GM12878 (cell line): ENCODE measurements at regions not wholly inside any gene's neighbourhood (a gene's known extent, or its start where the extent isn't known, plus 50 kb on each side); places are given as distances from the start of the nearest gene placed in this dataset.

ENCODE experiments used
- ATAC-seq: fragments of 200-7000 bp; cut with Tn5 transposase; 3 replicates; pipeline ENCODE4 v1.9.1; 2020; ENCODE audit warnings: mild to moderate bottlenecking, moderate library complexity
- BruUV-seq: library from RNA; stranded (reverse); fragments of 400-500 nt; replicated peaks from 2 replicates; lab custom pipeline; 2021; lab: Mats Ljungman, UMichigan
- CTCF ChIA-PET: fragments of 300-600 bp; sonication (Branson Sonifier 250); formaldehyde crosslinking; extraction: SDS; loops from one replicate; lab custom pipeline; 2021; ENCODE audit warnings: inconsistent platforms; lab: Yijun Ruan, JAX
- POLR2A ChIA-PET: fragments of 350-600 bp; formaldehyde crosslinking; extraction: SDS; loops from one replicate; lab custom pipeline; 2021; ENCODE audit warnings: inconsistent platforms; lab: Charles Lee
- RAD21 ChIA-PET: fragments of 300-600 bp; sonication (Branson Sonifier 250); formaldehyde crosslinking; loops from one replicate; lab custom pipeline; 2023; ENCODE audit warnings: antibody characterized with exemption; ENCODE audit not compliant: unreplicated experiment; lab: Charles Lee
- SMC1A ChIA-PET: fragments of 300-600 bp; sonication (Branson Sonifier 250); formaldehyde crosslinking; loops from one replicate; lab custom pipeline; 2023; ENCODE audit not compliant: unreplicated experiment, uncharacterized antibody; lab: Charles Lee
- DNase-seq: peaks from one replicate; pipeline ENCODE4 v3.0.0-alpha.2; 2011; ENCODE audit warnings: low read depth, low spot score
- FAIRE-seq: peaks from 3 replicates; lab custom pipeline; 2011; peaks lifted over from hg19 to GRCh38; lab: Jason Lieb, UNC
- H2AFZ ChIP-seq: 2 replicates; pipeline ENCODE4 v1.6.0; 2011; ENCODE audit warnings: low read depth, low read length, control low read depth; ENCODE audit not compliant: control insufficient read depth
- H3K27ac ChIP-seq: 2 replicates; pipeline ENCODE4 v1.5.1; 2011; ENCODE audit warnings: control low read depth; ENCODE audit not compliant: control insufficient read depth, insufficient read depth
- H3K27me3 ChIP-seq, 2 experiments: replicated peaks in 1 of 2; 2 replicates each; pipeline versions ENCODE4 v1.6.0 to v1.6.1; 2011; ENCODE audit warnings: low read length in 1 of 2; ENCODE audit not compliant: control insufficient read depth in 2 of 2, insufficient read depth in 2 of 2
- H3K36me3 ChIP-seq, 2 experiments: 2 replicates each; pipeline ENCODE4 v1.5.1; 2011; ENCODE audit warnings: low read length in 1 of 2; ENCODE audit not compliant: control insufficient read depth in 2 of 2, insufficient read depth in 2 of 2
- H3K4me1 ChIP-seq: 2 replicates; pipeline ENCODE4 v1.6.1; 2011; ENCODE audit warnings: mild to moderate bottlenecking, low read length, moderate library complexity, mixed read lengths; ENCODE audit not compliant: control insufficient read depth, insufficient read depth
- H3K4me2 ChIP-seq: 2 replicates; pipeline ENCODE4 v1.6.0; 2011; ENCODE audit warnings: control low read depth; ENCODE audit not compliant: control insufficient read depth, insufficient read depth
- H3K4me3 ChIP-seq: fragments of 200-600 bp; sonication (generic); 2 replicates; pipeline ENCODE4 v1.5.1; 2016
- H3K79me2 ChIP-seq: 2 replicates; pipeline ENCODE4 v1.6.0; 2011; ENCODE audit warnings: low read length; ENCODE audit not compliant: control insufficient read depth, insufficient read depth
- H3K9ac ChIP-seq: 2 replicates; pipeline ENCODE4 v1.8.0; 2011; ENCODE audit warnings: low read length, control low read depth, mixed read lengths; ENCODE audit not compliant: control insufficient read depth, insufficient read depth
- H3K9me3 ChIP-seq: replicated peaks from 3 replicates; pipeline ENCODE4 v1.5.1; 2011; ENCODE audit warnings: mild to moderate bottlenecking, low read length; ENCODE audit not compliant: control insufficient read depth, insufficient read depth
- H4K20me1 ChIP-seq: 2 replicates; pipeline ENCODE4 v1.6.0; 2011; ENCODE audit not compliant: control insufficient read depth, insufficient read depth
- BCL11A ChIP-seq: IDR thresholded peaks from 2 replicates; pipeline ENCODE4 v1.6.1; 2011; ENCODE audit warnings: low read depth, low read length
- HDAC6 ChIP-seq: fragments of 200-600 bp; sonication (generic); IDR thresholded peaks from one replicate; pipeline ENCODE4 v1.8.0; 2017; ENCODE audit warnings: antibody characterized with exemption; ENCODE audit not compliant: unreplicated experiment
- IKZF1 ChIP-seq: fragments of 450-650 bp; conservative IDR thresholded peaks from 2 replicates; pipeline ENCODE4 v1.6.1; 2017; ENCODE audit warnings: antibody characterized with exemption, mild to moderate bottlenecking
- JUND ChIP-seq: IDR thresholded peaks from 2 replicates; pipeline ENCODE4 v1.6.1; 2012; ENCODE audit warnings: low read depth, mild to moderate bottlenecking, low read length, improper control_type of control experiment, moderate library complexity
- MXI1 ChIP-seq: fragments of 150-350 bp; IDR thresholded peaks from 2 replicates; pipeline ENCODE4 v1.6.1; 2011; ENCODE audit warnings: low read depth, mild to moderate bottlenecking, inconsistent platforms, low read length, improper control_type of control experiment
- RAD51 ChIP-seq: fragments of 450-650 bp; IDR thresholded peaks from 2 replicates; pipeline ENCODE4 v1.6.1; 2016; ENCODE audit warnings: moderate library complexity, mild to moderate bottlenecking, inconsistent platforms
- SIX5 ChIP-seq: IDR thresholded peaks from 2 replicates; pipeline ENCODE4 v1.6.1; 2011; ENCODE audit warnings: mild to moderate bottlenecking, low read depth, low read length, moderate library complexity; ENCODE audit not compliant: severe bottlenecking
- SMAD1 ChIP-seq: fragments of 450-650 bp; IDR thresholded peaks from 2 replicates; pipeline ENCODE4 v1.6.1; 2018; ENCODE audit warnings: mild to moderate bottlenecking, low read depth; ENCODE audit not compliant: partially characterized antibody
- STAT3 ChIP-seq: IDR thresholded peaks from 2 replicates; pipeline ENCODE4 v1.6.1; 2011; ENCODE audit warnings: low read depth, low read length, improper control_type of control experiment
- YBX1 ChIP-seq: fragments of 450-650 bp; IDR thresholded peaks from 2 replicates; pipeline ENCODE4 v1.6.1; 2016; ENCODE audit warnings: antibody characterized with exemption
- WGBS: methylation state at CpG from one replicate; pipeline ENCODE4 v1.1.6; 2016; ENCODE audit warnings: low lambda C conversion rate; ENCODE audit not compliant: insufficient replicate concordance, insufficient coverage; ENCODE audit errors: missing lambda C conversion rate; 5-methylcytosine and 5-hydroxymethylcytosine counted together
- in situ Hi-C: fragments of 300-500 bp; cut with MboI; formaldehyde crosslinking; loops from 9 replicates; pipeline ENCODE4 v1.14.3; 2018; ENCODE audit warnings: mixed read lengths
- intact Hi-C: fragments of 100-400 bp; cut with micrococcal nuclease; formaldehyde crosslinking; loops from one replicate; pipeline ENCODE4 v1.14.2; 2022; ENCODE audit not compliant: unreplicated experiment

GRCh38 chr2:208948073-208948472 is 475.8 kb upstream of the MAP2 start:
- DNase-seq (no peak), FAIRE-seq (no peak), ATAC-seq (no peak)
- H3K36me3 ChIP-seq, result no peaks in the 10 kb centered on the region
- intact Hi-C loops, result no loop called here
- no peak overlapping the region for H3K9ac ChIP-seq
- H3K79me2 ChIP-seq, result no peaks in the 10 kb centered on the region
- POLR2A ChIA-PET, result no interaction called here
- no peak overlapping the region for H3K27ac ChIP-seq
- BruUV-seq, result no TSS peak
- no peaks in the 10 kb centered on the region for H3K4me1 ChIP-seq
- no peak overlapping the region for H2AFZ ChIP-seq
- no peaks in the 10 kb centered on the region for H3K27me3 ChIP-seq
- no peaks in the 10 kb centered on the region for H4K20me1 ChIP-seq
- TF ChIP-seq RAD51, result no peak
- SMC1A ChIA-PET, result interaction anchor here (0.6 kb wide), 1 partner anchor 27 kb away, joined by 3 read pairs; no protein-coding TSS in a partner anchor
- WGBS, result 0% methylated on average over 1 of the region's 1 CpG
- RAD21 ChIA-PET, result no interaction called here
- H3K9me3 ChIP-seq, result no peaks in the 10 kb centered on the region
- no peak overlapping the region for H3K4me2 ChIP-seq
- in situ Hi-C loops, result no loop called here
- CTCF ChIA-PET, result no interaction called here
- no peak overlapping the region for H3K4me3 ChIP-seq

GRCh38 chr2:208970070-208970469 is 453.8 kb upstream of the MAP2 start:
- Histone ChIP-seq H4K20me1 (no peaks in the 10 kb centered on the region), H3K36me3 (no peaks in the 10 kb centered on the region), H3K9ac (no peak overlapping the region), H3K9me3 (no peaks in the 10 kb centered on the region), H3K27ac (no peak overlapping the region), H3K4me2 (no peak overlapping the region), H3K4me3 (no peak overlapping the region), H2AFZ (no peak overlapping the region), H3K79me2 (no peaks in the 10 kb centered on the region), H3K27me3 (no peaks in the 10 kb centered on the region), H3K4me1 (no peaks in the 10 kb centered on the region)
- ATAC-seq (no peak), DNase-seq (no peak), FAIRE-seq (no peak)
- in situ Hi-C loops (no loop called here), intact Hi-C loops (no loop called here)
- ChIA-PET CTCF (no interaction called here), POLR2A (no interaction called here), SMC1A (no interaction called here), RAD21 (no interaction called here)
- BruUV-seq, result no TSS peak
- no peak for TF ChIP-seq MXI1
- no peak for TF ChIP-seq IKZF1
- no peak for TF ChIP-seq YBX1
- no peak for TF ChIP-seq SMAD1
- no peak for TF ChIP-seq JUND
- TF ChIP-seq BCL11A, result no peak
- TF ChIP-seq SIX5, result no peak
- TF ChIP-seq HDAC6, result no peak
- no peak for TF ChIP-seq STAT3
- 0% methylated on average over 4 of the region's 4 CpGs for WGBS
